K562 (cell line): ENCODE measurements at regions not wholly inside any gene's neighbourhood (a gene's known extent, or its start where the extent isn't known, plus 50 kb on each side); places are given as distances from the start of the nearest gene placed in this dataset.

Experiments
- ATAC-seq: fragments of 200-7000 bp; cut with Tn5 transposase; 3 replicates; pipeline ENCODE4 v1.9.1; 2020; ENCODE audit warnings: moderate library complexity
- BruUV-seq: library from RNA; stranded (reverse); fragments of 400-500 nt; replicated peaks from 2 replicates; lab custom pipeline; 2021; lab: Mats Ljungman, UMichigan
- CTCF ChIA-PET: fragments of 300-600 bp; formaldehyde crosslinking; extraction: SDS; loops from one replicate; lab custom pipeline; 2021; ENCODE audit warnings: low intra/inter-chr PET ratio; lab: Yijun Ruan, JAX
- POLR2A ChIA-PET: fragments of 300-600, 350-650 bp; sonication (Branson Sonifier 250); formaldehyde crosslinking; extraction: SDS; loops from one replicate; lab custom pipeline; 2021; ENCODE audit warnings: antibody characterized with exemption, inconsistent platforms; lab: Yijun Ruan, JAX
- DNase-seq, 4 experiments: peaks; one replicate each; pipeline versions ENCODE4 v3.0.0 to v3.0.0-alpha.2; 2011 to 2018; ENCODE audit warnings: low spot score in 3 of 4, mixed read lengths in 3 of 4; ENCODE audit errors: extremely low read depth in 1 of 4
- FAIRE-seq: peaks from 2 replicates; lab custom pipeline; 2011; peaks lifted over from hg19 to GRCh38; lab: Jason Lieb, UNC
- H2AFZ ChIP-seq: 2 replicates; pipeline ENCODE4 v1.6.0; 2011; ENCODE audit warnings: low read depth, low read length, control low read depth, inconsistent platforms
- H3K27ac ChIP-seq: fragments of 200-600 bp; 3 replicates; pipeline ENCODE4 v1.8.0; 2011; ENCODE audit warnings: low read depth, mild to moderate bottlenecking, control low read depth, inconsistent platforms, low read length, moderate library complexity, mixed read lengths; ENCODE audit errors: extremely low read depth
- H3K27me3 ChIP-seq, 2 experiments: fragments of 300-600 bp in 1 of 2; 2 replicates in 1 of 2; 3 replicates in 1 of 2; pipeline versions ENCODE4 v1.6.0 to v1.8.0; 2011; ENCODE audit warnings: inconsistent platforms in 2 of 2, low read length in 2 of 2, mild to moderate bottlenecking in 1 of 2, mixed read lengths in 1 of 2, moderate library complexity in 1 of 2; ENCODE audit not compliant: control insufficient read depth in 2 of 2, insufficient read depth in 2 of 2
- H3K36me3 ChIP-seq: fragments of 300-600 bp; 3 replicates; pipeline ENCODE4 v1.8.0; 2011; ENCODE audit warnings: mild to moderate bottlenecking, low read length, inconsistent platforms; ENCODE audit not compliant: control insufficient read depth, insufficient read depth
- H3K4me1 ChIP-seq, 2 experiments: fragments of 200-600 bp in 1 of 2; replicated peaks in 1 of 2; 2 replicates in 1 of 2; 3 replicates in 1 of 2; pipeline versions ENCODE4 v1.5.1 to v1.8.0; 2011; ENCODE audit warnings: inconsistent platforms in 2 of 2, low read length in 2 of 2, mild to moderate bottlenecking in 1 of 2, mixed read lengths in 1 of 2, moderate library complexity in 1 of 2; ENCODE audit not compliant: control insufficient read depth in 2 of 2, insufficient read depth in 2 of 2
- H3K4me2 ChIP-seq: 2 replicates; pipeline ENCODE4 v1.6.1; 2011; ENCODE audit warnings: low read length, control low read depth, inconsistent platforms, mixed read lengths; ENCODE audit not compliant: insufficient read depth
- H3K4me3 ChIP-seq: fragments of 200-600 bp; sonication (generic), shearing (Covaris generic); 2 replicates; pipeline ENCODE4 v1.5.1; 2016; ENCODE audit warnings: control low read depth, inconsistent platforms
- H3K79me2 ChIP-seq: fragments of 200-600 bp; 3 replicates; pipeline ENCODE4 v1.8.0; 2011; ENCODE audit warnings: low read length, inconsistent platforms; ENCODE audit not compliant: control insufficient read depth, insufficient read depth
- H3K9ac ChIP-seq, 2 experiments: 2 replicates each; pipeline versions ENCODE4 v1.6.0 to v1.6.1; 2011; ENCODE audit warnings: low read depth in 2 of 2, low read length in 2 of 2, control low read depth in 1 of 2, inconsistent platforms in 1 of 2, mild to moderate bottlenecking in 1 of 2, mixed read lengths in 1 of 2; ENCODE audit not compliant: insufficient read depth in 1 of 2
- H3K9me1 ChIP-seq: one replicate; pipeline ENCODE4 v1.6.0; 2011; ENCODE audit warnings: inconsistent platforms, mild to moderate bottlenecking, low read length, moderate library complexity; ENCODE audit not compliant: control insufficient read depth, insufficient read depth
- H3K9me3 ChIP-seq: replicated peaks from 2 replicates; pipeline ENCODE4 v1.5.1; 2011; ENCODE audit warnings: low read depth, low read length, inconsistent platforms; ENCODE audit not compliant: control insufficient read depth, insufficient read depth
- H4K20me1 ChIP-seq: replicated peaks from 2 replicates; pipeline ENCODE4 v1.6.1; 2011; ENCODE audit warnings: low read length, inconsistent platforms, mixed read lengths; ENCODE audit not compliant: control insufficient read depth, insufficient read depth
- ETV1 ChIP-seq: fragments of 450-650 bp; conservative IDR thresholded peaks from 2 replicates; pipeline ENCODE4 v1.6.1; 2016; ENCODE audit warnings: missing genetic modification characterization, control low read depth, low read depth, missing compliant biosample characterization
- JUN ChIP-seq, 2 experiments: sonication (generic) in 1 of 2; formaldehyde crosslinking in 1 of 2; IDR thresholded peaks; 2 replicates each; pipeline versions ENCODE4 v1.6.1 to v1.8.0; 2012 to 2022; ENCODE audit warnings: borderline replicate concordance in 2 of 2, mild to moderate bottlenecking in 2 of 2, improper control_type of control experiment in 1 of 2, low read depth in 1 of 2, low read length in 1 of 2, missing genetic modification reagents in 1 of 2
- KDM1A ChIP-seq, 2 experiments: fragments of 450-650 bp; IDR thresholded peaks; 2 replicates each; pipeline ENCODE4 v1.6.1; 2016; ENCODE audit warnings: mild to moderate bottlenecking in 2 of 2
- MAFK ChIP-seq: IDR thresholded peaks from 2 replicates; pipeline ENCODE4 v1.6.1; 2011; ENCODE audit warnings: low read length, improper control_type of control experiment
- NCOA6 ChIP-seq: fragments of 450-650 bp; IDR thresholded peaks from 2 replicates; pipeline ENCODE4 v1.6.1; 2017; ENCODE audit warnings: mild to moderate bottlenecking
- RBM39 ChIP-seq: fragments of 200-400 bp; formaldehyde crosslinking; optimal IDR thresholded peaks from 2 replicates; pipeline ENCODE3; 2018; ENCODE audit warnings: low read depth, low read length
- SRSF1 ChIP-seq: fragments of 200-400 bp; formaldehyde crosslinking; IDR thresholded peaks from 2 replicates; pipeline ENCODE4 v1.6.1; 2017; ENCODE audit warnings: mild to moderate bottlenecking, low read depth, low read length, moderate library complexity
- SRSF3 ChIP-seq: fragments of 200-400 bp; formaldehyde crosslinking; IDR thresholded peaks from 2 replicates; pipeline ENCODE4 v1.6.1; 2016; ENCODE audit warnings: mild to moderate bottlenecking, low read length, moderate library complexity; ENCODE audit not compliant: insufficient read depth
- TEAD4 ChIP-seq, 2 experiments: sonication (generic) in 1 of 2; formaldehyde crosslinking in 1 of 2; IDR thresholded peaks; 2 replicates each; pipeline versions ENCODE4 v1.6.1 to v1.8.0; 2012 to 2022; ENCODE audit warnings: borderline replicate concordance in 1 of 2, inconsistent platforms in 1 of 2, low read length in 1 of 2, mild to moderate bottlenecking in 1 of 2, missing genetic modification reagents in 1 of 2
- YBX1 ChIP-seq: fragments of 450-650 bp; IDR thresholded peaks from 2 replicates; pipeline ENCODE4 v1.7.1; 2016; ENCODE audit warnings: mild to moderate bottlenecking
- in situ Hi-C: fragments of 300-500 bp; cut with MboI; formaldehyde crosslinking; loops from 4 replicates; pipeline ENCODE4 v1.15.0; 2018; ENCODE audit warnings: inconsistent platforms, mixed read lengths
- intact Hi-C: fragments of 100-400 bp; cut with micrococcal nuclease; formaldehyde crosslinking; loops from 2 replicates; pipeline ENCODE4 v1.14.2; 2022
- TF ChIP-seq, protein P1 (sequence below): fragments of 450-650 bp; IDR thresholded peaks from 2 replicates; pipeline ENCODE4 v1.6.1; 2016; ENCODE audit warnings: antibody characterized with exemption
- TF ChIP-seq, protein P2 (sequence below): fragments of 450-650 bp; IDR thresholded peaks from 2 replicates; pipeline ENCODE4 v1.7.1; 2018; ENCODE audit warnings: mild to moderate bottlenecking, low read depth; ENCODE audit not compliant: partially characterized antibody
- TF ChIP-seq, protein P3 (sequence below): fragments of 250-450 bp; sonication (Bioruptor Pico); IDR thresholded peaks from 2 replicates; pipeline ENCODE4 v1.8.0; 2021; ENCODE audit warnings: moderate library complexity, mild to moderate bottlenecking, inconsistent platforms

GRCh38 chr1:199410462-199410861, 617.0 kb upstream of the NR5A2 start (continued):
- no peak for TF ChIP-seq SRSF3
- TF ChIP-seq ETV1 (tag), result no peak
- no peak for TF ChIP-seq JUN (IDR thresholded peaks at IDR 0.05; ENCODE audit: borderline replicate concordance, low read depth, low read length)
- TF ChIP-seq JUN (CRISPR knock-in tag; IDR thresholded peaks at IDR 0.05; ENCODE audit: borderline replicate concordance), result no peak
- TF ChIP-seq, protein P1, sequence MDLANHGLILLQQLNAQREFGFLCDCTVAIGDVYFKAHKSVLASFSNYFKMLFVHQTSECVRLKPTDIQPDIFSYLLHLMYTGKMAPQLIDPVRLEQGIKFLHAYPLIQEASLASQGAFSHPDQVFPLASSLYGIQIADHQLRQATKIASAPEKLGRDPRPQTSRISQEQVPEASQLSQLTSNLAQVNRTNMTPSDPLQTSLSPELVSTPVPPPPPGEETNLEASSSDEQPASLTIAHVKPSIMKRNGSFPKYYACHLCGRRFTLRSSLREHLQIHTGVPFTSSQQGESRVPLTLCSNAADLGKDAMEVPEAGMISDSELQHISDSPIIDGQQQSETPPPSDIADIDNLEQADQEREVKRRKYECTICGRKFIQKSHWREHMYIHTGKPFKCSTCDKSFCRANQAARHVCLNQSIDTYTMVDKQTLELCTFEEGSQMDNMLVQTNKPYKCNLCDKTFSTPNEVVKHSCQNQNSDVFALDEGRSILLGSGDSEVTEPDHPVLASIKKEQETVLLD, result no peak

DNA sequence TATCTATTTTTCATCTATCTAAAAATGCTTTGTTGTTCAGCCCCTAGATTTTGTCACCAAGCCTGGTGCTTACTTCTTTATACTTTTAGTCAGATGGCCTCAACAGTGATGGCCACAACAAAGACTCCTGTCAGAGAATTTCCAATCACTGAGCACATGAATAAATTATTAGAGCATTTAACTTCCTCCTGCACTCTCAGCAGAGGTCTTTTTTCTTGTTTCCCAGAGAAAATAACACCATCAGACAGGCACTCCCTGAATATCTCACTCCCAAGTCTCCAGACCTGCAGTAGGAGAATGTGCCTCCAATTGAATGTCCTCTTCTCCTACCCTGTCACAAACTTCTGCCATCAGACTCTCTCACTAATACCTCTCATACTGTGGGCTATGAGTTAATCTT, 616.0 kb upstream of the NR5A2 start:
- no TSS peak for BruUV-seq
- no peak overlapping the region for H3K4me3 ChIP-seq
- ATAC-seq (no peak), DNase-seq (no peak), FAIRE-seq (no peak)
- H3K9me3 ChIP-seq, result peaks cover 1% of the 10 kb centered on the region; the same call in 1 of the 2 replicates
- no peaks in the 10 kb centered on the region for H3K27me3 ChIP-seq
- intact Hi-C loops (no loop called here), in situ Hi-C loops (no loop called here)
- ChIA-PET CTCF (no interaction called here), POLR2A (no interaction called here)
- H3K9me1 ChIP-seq, result no peaks in the 10 kb centered on the region
- H3K36me3 ChIP-seq, result no peaks in the 10 kb centered on the region
- H2AFZ ChIP-seq, result no peak overlapping the region
- H3K4me1 ChIP-seq, result no peaks in the 10 kb centered on the region
- no peaks in the 10 kb centered on the region for H3K79me2 ChIP-seq
- no peaks in the 10 kb centered on the region for H4K20me1 ChIP-seq
- no peak overlapping the region for H3K4me2 ChIP-seq
- H3K27ac ChIP-seq, result no peak overlapping the region
- no peak overlapping the region for H3K9ac ChIP-seq
- TF ChIP-seq SRSF1 (no peak), RBM39 (no peak), KDM1A (IDR thresholded peaks at IDR 0.05) (no peak), TEAD4 (IDR thresholded peaks at IDR 0.05; ENCODE audit: low read length) (no peak), TEAD4 (CRISPR knock-in tag; IDR thresholded peaks at IDR 0.05; ENCODE audit: borderline replicate concordance) (no peak), YBX1 (no peak), NCOA6 (no peak), MAFK (no peak)
- TF ChIP-seq, protein P2, sequence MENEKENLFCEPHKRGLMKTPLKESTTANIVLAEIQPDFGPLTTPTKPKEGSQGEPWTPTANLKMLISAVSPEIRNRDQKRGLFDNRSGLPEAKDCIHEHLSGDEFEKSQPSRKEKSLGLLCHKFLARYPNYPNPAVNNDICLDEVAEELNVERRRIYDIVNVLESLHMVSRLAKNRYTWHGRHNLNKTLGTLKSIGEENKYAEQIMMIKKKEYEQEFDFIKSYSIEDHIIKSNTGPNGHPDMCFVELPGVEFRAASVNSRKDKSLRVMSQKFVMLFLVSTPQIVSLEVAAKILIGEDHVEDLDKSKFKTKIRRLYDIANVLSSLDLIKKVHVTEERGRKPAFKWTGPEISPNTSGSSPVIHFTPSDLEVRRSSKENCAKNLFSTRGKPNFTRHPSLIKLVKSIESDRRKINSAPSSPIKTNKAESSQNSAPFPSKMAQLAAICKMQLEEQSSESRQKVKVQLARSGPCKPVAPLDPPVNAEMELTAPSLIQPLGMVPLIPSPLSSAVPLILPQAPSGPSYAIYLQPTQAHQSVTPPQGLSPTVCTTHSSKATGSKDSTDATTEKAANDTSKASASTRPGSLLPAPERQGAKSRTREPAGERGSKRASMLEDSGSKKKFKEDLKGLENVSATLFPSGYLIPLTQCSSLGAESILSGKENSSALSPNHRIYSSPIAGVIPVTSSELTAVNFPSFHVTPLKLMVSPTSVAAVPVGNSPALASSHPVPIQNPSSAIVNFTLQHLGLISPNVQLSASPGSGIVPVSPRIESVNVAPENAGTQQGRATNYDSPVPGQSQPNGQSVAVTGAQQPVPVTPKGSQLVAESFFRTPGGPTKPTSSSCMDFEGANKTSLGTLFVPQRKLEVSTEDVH, result no peak
- TF ChIP-seq, protein P3, sequence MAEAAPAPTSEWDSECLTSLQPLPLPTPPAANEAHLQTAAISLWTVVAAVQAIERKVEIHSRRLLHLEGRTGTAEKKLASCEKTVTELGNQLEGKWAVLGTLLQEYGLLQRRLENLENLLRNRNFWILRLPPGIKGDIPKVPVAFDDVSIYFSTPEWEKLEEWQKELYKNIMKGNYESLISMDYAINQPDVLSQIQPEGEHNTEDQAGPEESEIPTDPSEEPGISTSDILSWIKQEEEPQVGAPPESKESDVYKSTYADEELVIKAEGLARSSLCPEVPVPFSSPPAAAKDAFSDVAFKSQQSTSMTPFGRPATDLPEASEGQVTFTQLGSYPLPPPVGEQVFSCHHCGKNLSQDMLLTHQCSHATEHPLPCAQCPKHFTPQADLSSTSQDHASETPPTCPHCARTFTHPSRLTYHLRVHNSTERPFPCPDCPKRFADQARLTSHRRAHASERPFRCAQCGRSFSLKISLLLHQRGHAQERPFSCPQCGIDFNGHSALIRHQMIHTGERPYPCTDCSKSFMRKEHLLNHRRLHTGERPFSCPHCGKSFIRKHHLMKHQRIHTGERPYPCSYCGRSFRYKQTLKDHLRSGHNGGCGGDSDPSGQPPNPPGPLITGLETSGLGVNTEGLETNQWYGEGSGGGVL (CRISPR knock-in tag), result no peak
